ENCODE measurements at regions not wholly inside any gene's neighbourhood (a gene's known extent, or its start where the extent isn't known, plus 50 kb on each side); places are given as distances from the start of the nearest gene placed in this dataset.

GRCh38 chr14:98728024-98728423, 544.0 kb downstream of the BCL11B start (continued):
- no peak for TF ChIP-seq ZNF770 (CRISPR knock-in tag; IDR thresholded peaks at IDR 0.05)
- no peak for TF ChIP-seq HNRNPUL1 (IDR thresholded peaks at IDR 0.05; ENCODE audit: low read depth, low read length)
- TF ChIP-seq MTA1 (CRISPR knock-in tag; IDR thresholded peaks at IDR 0.05; ENCODE audit: borderline replicate concordance), result no peak

GRCh38 chr14:98728836-98729235, 543.2 kb downstream of the BCL11B start:
- H3K36me3 ChIP-seq (replicated peaks in 1 of 2; ENCODE audit: control insufficient read depth in 1 of 2, insufficient read depth in 2 of 2, low read length in 2 of 2), result no peaks in the 10 kb centered on the region
- no peak overlapping the region for H3K4me2 ChIP-seq (ENCODE audit: low read depth, low read length)
- POLR2A ChIA-PET, result no interaction called here
- H3K9me3 ChIP-seq (ENCODE audit: low read length), result peaks cover 24% of the 10 kb centered on the region
- no peaks in the 10 kb centered on the region for H3K79me2 ChIP-seq (ENCODE audit: insufficient read depth, low read length)
- no peak for FAIRE-seq
- H4K20me1 ChIP-seq (ENCODE audit: insufficient read depth, low read length), result no peaks in the 10 kb centered on the region
- in situ Hi-C loops (cut with HindIII; ENCODE audit: extremely low pct_ligation_motif_present, low pct_unique_long_range_greater_than_20kb) (no loop called here), intact Hi-C loops (cut with micrococcal nuclease; ENCODE audit: unreplicated experiment) (no loop called here)
- no peak overlapping the region for H3K9ac ChIP-seq (ENCODE audit: insufficient read depth, low read depth, low read length)
- no peak overlapping the region for H2AFZ ChIP-seq (ENCODE audit: low read length)
- 2% methylated on average over 2 of the region's 2 CpGs for WGBS (ENCODE audit: low lambda C conversion rate)
- H3K27me3 ChIP-seq (ENCODE audit: control insufficient read depth in 1 of 2, insufficient read depth in 2 of 2, low read length in 2 of 2), result no peaks in the 10 kb centered on the region
- CTCF ChIA-PET (ENCODE audit: low intra/inter-chr PET ratio, low total read pairs), result no interaction called here
- no peak overlapping the region for H3K27ac ChIP-seq (ENCODE audit: extremely low read length, insufficient read depth, low read length)
- no peaks in the 10 kb centered on the region for H3K4me1 ChIP-seq (ENCODE audit: insufficient read depth, low read length)
- no peak overlapping the region for H3K4me3 ChIP-seq (replicated peaks in 1 of 3; ENCODE audit: insufficient read depth in 1 of 3, low read depth in 2 of 3, low read length in 3 of 3)
- no peak for DNase-seq (ENCODE audit: low spot score)
- no TSS peak for BruUV-seq (replicated peaks)
- no peak for ATAC-seq
- TF ChIP-seq ZKSCAN8 (CRISPR knock-in tag; IDR thresholded peaks at IDR 0.05; ENCODE audit: borderline replicate concordance), result no peak
- TF ChIP-seq ZNF552 (CRISPR knock-in tag; IDR thresholded peaks at IDR 0.05; ENCODE audit: borderline replicate concordance), result no peak
- TF ChIP-seq ZBTB40 (IDR thresholded peaks at IDR 0.05), result no peak
- TF ChIP-seq ZBTB40 (CRISPR knock-in tag; IDR thresholded peaks at IDR 0.05), result no peak
- TF ChIP-seq PRMT3 (CRISPR knock-in tag; IDR thresholded peaks at IDR 0.05; ENCODE audit: borderline replicate concordance, low read depth), result no peak
- TF ChIP-seq HNF4G (IDR thresholded peaks at IDR 0.05; ENCODE audit: borderline replicate concordance, low read depth, low read length), result no peak
- no peak for TF ChIP-seq HNF4G (CRISPR knock-in tag; IDR thresholded peaks at IDR 0.05; ENCODE audit: borderline replicate concordance, low read depth)
- TF ChIP-seq E2F2 (CRISPR knock-in tag; IDR thresholded peaks at IDR 0.05; ENCODE audit: borderline replicate concordance), result no peak
- no peak for TF ChIP-seq HOXA5 (CRISPR knock-in tag; IDR thresholded peaks at IDR 0.05)

Data from HepG2 (cell line).